Adrenal gland (tissue), 9 donors: ENCODE measurements at regions not wholly inside any gene's neighbourhood (a gene's known extent, or its start where the extent isn't known, plus 50 kb on each side); places are given as distances from the start of the nearest gene placed in this dataset.

Source experiments
- DNase-seq, 7 donors: peaks; one replicate each; pipeline ENCODE4 v3.0.0-alpha.2; 2019 to 2020
- H3K27ac ChIP-seq, 5 donors: fragments of 200-600 bp; sonication (generic) in 4 of 5; 1 replicate in 3 of 5; 2 replicates in 2 of 5; pipeline versions ENCODE4 v1.5.1 to v1.8.0; 2016 to 2020; ENCODE audit warnings: mild to moderate bottlenecking in 1 of 5
- H3K27me3 ChIP-seq: fragments of 200-600 bp; 2 replicates; pipeline ENCODE4 v1.8.0; 2021
- H3K36me3 ChIP-seq, 2 donors: fragments of 200-600 bp; replicated peaks in 1 of 2; 1 replicate in 1 of 2; 2 replicates in 1 of 2; pipeline versions ENCODE4 v1.5.1 to v1.8.0; 2018 to 2022
- H3K4me1 ChIP-seq, 2 donors: fragments of 200-600 bp; replicated peaks in 1 of 2; 1 replicate in 1 of 2; 2 replicates in 1 of 2; pipeline versions ENCODE4 v1.5.1 to v1.8.0; 2018 to 2021
- H3K4me3 ChIP-seq, 4 donors: fragments of 200-600 bp; sonication (generic) in 3 of 4; one replicate each; pipeline ENCODE4 v1.5.1; 2016 to 2018
- H3K9me3 ChIP-seq, 3 donors: fragments of 200-600 bp; sonication (generic) in 1 of 3; replicated peaks in 1 of 3; 1 replicate in 2 of 3; 2 replicates in 1 of 3; pipeline versions ENCODE4 v1.5.1 to v1.8.0; 2016 to 2021
- CTCF ChIP-seq, 6 experiments: fragments of 450-650 bp in 4 of 6; fragments of 200-600 bp in 2 of 6; sonication (generic) in 1 of 6; IDR thresholded peaks; 1 replicate in 5 of 6; 2 replicates in 1 of 6; pipeline versions ENCODE4 v1.5.1 to v1.8.0; 2016 to 2021; ENCODE audit warnings: antibody characterized with exemption in 6 of 6, mild to moderate bottlenecking in 2 of 6, moderate library complexity in 1 of 6
- POLR2A ChIP-seq, 2 donors: fragments of 450-650 bp; IDR thresholded peaks; one replicate each; pipeline ENCODE4 v1.6.1; 2017; ENCODE audit warnings: antibody characterized with exemption in 2 of 2, mild to moderate bottlenecking in 2 of 2, moderate library complexity in 1 of 2
- WGBS, 4 donors: extraction: QIAGEN DNeasy Blood & Tissue Kit in 2 of 4; methylation state at CpG; one replicate each; pipeline versions ENCODE4 v1.1.5 to v1.1.7; 2013 to 2017; 5-methylcytosine and 5-hydroxymethylcytosine counted together
- intact Hi-C, 2 donors: fragments of 100-400 bp; cut with DNase I; formaldehyde crosslinking; loops; one replicate each; pipeline versions ENCODE4 v1.14.1 to v1.15.0; 2022 to 2023
- donor health status: healthy with polysubstance abuse.
- donor health status: Bipolar disorder and iron deficiency.
- donor health status: DM: yes; HTN: yes; CAD: no.
- donor health status: DM: no; HTN: no; CAD: no.
- donor health status: DM: no; HTN: no; CAD: no.

GRCh38 chr3:28948685-28949084 is 332.2 kb upstream of the RBMS3 start:
- intact Hi-C loops, result no loop called here
- Histone ChIP-seq H3K4me3 (no peak overlapping the region), H3K4me1 (no peaks in the 10 kb centered on the region), H3K27me3 (no peaks in the 10 kb centered on the region), H3K27ac (no peak overlapping the region), H3K9me3 (no peaks in the 10 kb centered on the region), H3K36me3 (no peaks in the 10 kb centered on the region)
- DNase-seq, result no peak
- TF ChIP-seq POLR2A (IDR thresholded peaks at IDR 0.05) (no peak), CTCF (IDR thresholded peaks at IDR 0.05) (no peak)

GRCh38 chr3:28949580-28949979 is 331.3 kb upstream of the RBMS3 start:
- Histone ChIP-seq H3K9me3 (no peaks in the 10 kb centered on the region), H3K27ac (no peak overlapping the region), H3K4me3 (no peak overlapping the region), H3K36me3 (no peaks in the 10 kb centered on the region), H3K4me1 (no peaks in the 10 kb centered on the region), H3K27me3 (no peaks in the 10 kb centered on the region)
- intact Hi-C loops, result no loop called here
- TF ChIP-seq CTCF (IDR thresholded peaks at IDR 0.05) (no peak), POLR2A (IDR thresholded peaks at IDR 0.05) (no peak)
- no peak for DNase-seq
- WGBS, 4 donors, result 95 to 98% (median 97%) methylated on average over 1 of the region's 1 CpG

GRCh38 chr3:28950614-28951013 is 330.3 kb upstream of the RBMS3 start:
- H3K9me3 ChIP-seq, result no peaks in the 10 kb centered on the region
- no peaks in the 10 kb centered on the region for H3K36me3 ChIP-seq
- no peaks in the 10 kb centered on the region for H3K27me3 ChIP-seq
- no peak overlapping the region for H3K27ac ChIP-seq
- H3K4me1 ChIP-seq, result no peaks in the 10 kb centered on the region
- no peak for TF ChIP-seq POLR2A (IDR thresholded peaks at IDR 0.05)
- no peak for TF ChIP-seq CTCF (IDR thresholded peaks at IDR 0.05)
- intact Hi-C loops, result no loop called here
- DNase-seq, result no peak
- no peak overlapping the region for H3K4me3 ChIP-seq

- intact Hi-C loops, result no loop called here
- 65 to 73% (median 69%) methylated on average over 4 of the region's 4 CpGs for WGBS, 4 donors
- no peak for DNase-seq
- TF ChIP-seq POLR2A (IDR thresholded peaks at IDR 0.05), result no peak
- no peak for TF ChIP-seq CTCF (IDR thresholded peaks at IDR 0.05)
- no peaks in the 10 kb centered on the region for H3K36me3 ChIP-seq
- H3K27ac ChIP-seq, result no peak overlapping the region
- H3K9me3 ChIP-seq, result no peaks in the 10 kb centered on the region
- H3K27me3 ChIP-seq, result no peaks in the 10 kb centered on the region
- no peaks in the 10 kb centered on the region for H3K4me1 ChIP-seq
- no peak overlapping the region for H3K4me3 ChIP-seq
Observed at GRCh38 chr3:28951772-28952556, 328.9 kb upstream of the RBMS3 start.
